GM13976 (cell line): ENCODE measurements at regions not wholly inside any gene's neighbourhood (a gene's known extent, or its start where the extent isn't known, plus 50 kb on each side); places are given as distances from the start of the nearest gene placed in this dataset.

Source experiments
- DNase-seq: peaks from one replicate; pipeline ENCODE4 v3.0.0; 2012; ENCODE audit warnings: low spot score
- in situ Hi-C: fragments of 300-500 bp; cut with MboI; formaldehyde crosslinking; loops from one replicate; pipeline ENCODE4 v1.12.0; 2022; ENCODE audit warnings: low sequenced_read_pairs, mixed read lengths, inconsistent platforms; ENCODE audit not compliant: unreplicated experiment
- TF ChIP-seq, protein P1 (sequence below): IDR thresholded peaks from 2 replicates; pipeline ENCODE4 v1.5.1; 2012; ENCODE audit warnings: borderline replicate concordance, mild to moderate bottlenecking; ENCODE audit not compliant: insufficient read depth; ENCODE audit errors: extremely low read depth, missing control alignments, control extremely low read depth

DNA sequence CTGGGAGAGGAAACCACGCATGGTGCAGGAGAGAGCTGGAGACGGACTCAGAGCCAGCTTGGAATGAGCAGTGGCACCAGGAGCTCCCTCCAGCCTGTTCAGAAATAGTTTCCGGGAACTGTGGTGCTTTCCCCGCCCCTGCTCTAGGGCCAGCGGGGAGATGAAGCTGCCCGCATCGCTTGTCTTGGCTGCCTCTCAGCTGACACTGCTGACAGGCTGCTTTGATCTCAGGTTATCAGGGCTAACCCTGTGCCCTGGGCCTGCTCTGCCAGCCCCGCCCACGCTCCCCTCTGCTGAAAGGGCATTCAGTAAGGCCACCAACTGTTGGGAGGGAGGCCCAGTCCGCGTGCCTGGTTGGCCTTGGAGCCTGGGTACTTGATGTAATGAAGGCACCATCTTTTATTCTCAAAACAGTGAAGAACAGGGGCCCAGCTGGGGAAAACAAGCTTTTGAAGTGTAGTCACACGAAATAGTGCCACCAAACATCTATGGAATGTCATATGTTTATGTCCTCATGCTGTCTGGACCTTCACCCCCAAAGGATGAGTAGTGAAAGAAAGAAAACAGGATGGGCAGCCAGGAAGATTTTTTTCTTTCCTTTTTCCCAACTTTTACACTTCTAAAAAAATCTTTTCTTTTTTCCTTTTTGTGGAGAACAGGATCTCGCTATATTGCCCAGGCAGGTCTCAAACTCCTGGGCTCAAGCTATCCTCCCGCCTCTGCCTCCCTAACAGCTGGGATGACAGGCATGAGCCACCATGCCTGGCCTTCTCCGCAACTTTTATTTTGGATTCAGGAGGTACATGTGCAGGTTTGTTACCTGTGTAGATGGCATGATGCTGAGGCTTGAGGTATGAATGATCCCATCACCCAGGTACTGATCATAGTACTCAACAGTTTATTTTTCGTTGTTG lies 115.9 kb upstream of the TBX3 start:
- in situ Hi-C loops = no loop called here
- TF ChIP-seq, protein P1, sequence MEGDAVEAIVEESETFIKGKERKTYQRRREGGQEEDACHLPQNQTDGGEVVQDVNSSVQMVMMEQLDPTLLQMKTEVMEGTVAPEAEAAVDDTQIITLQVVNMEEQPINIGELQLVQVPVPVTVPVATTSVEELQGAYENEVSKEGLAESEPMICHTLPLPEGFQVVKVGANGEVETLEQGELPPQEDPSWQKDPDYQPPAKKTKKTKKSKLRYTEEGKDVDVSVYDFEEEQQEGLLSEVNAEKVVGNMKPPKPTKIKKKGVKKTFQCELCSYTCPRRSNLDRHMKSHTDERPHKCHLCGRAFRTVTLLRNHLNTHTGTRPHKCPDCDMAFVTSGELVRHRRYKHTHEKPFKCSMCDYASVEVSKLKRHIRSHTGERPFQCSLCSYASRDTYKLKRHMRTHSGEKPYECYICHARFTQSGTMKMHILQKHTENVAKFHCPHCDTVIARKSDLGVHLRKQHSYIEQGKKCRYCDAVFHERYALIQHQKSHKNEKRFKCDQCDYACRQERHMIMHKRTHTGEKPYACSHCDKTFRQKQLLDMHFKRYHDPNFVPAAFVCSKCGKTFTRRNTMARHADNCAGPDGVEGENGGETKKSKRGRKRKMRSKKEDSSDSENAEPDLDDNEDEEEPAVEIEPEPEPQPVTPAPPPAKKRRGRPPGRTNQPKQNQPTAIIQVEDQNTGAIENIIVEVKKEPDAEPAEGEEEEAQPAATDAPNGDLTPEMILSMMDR = no peak
- DNase-seq = no peak

DNA sequence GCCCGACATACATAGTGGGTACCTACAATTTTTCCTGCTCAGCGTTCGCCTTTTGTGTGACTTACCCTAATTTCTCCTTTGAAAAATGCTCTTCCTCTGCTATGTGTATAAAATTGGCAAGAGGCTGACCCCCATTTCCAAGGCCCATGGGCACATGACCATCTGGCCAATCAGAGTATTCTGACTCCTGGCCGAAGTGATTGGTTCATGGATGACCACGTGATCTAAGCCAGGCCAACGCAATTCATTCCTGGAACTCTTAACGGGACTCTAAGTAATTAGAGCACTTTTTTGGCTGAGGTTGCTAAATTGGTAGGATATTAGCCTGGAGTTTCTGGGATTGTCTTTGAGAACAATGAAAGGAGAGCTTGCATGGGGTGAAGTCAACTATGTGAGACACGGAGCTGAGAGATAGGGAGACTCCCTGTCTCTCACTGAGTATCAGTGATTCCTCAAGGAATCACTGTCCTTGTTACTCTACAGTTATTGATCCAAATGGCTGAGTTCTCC lies 110.1 kb upstream of the TBX3 start:
- DNase-seq = no peak
- TF ChIP-seq, protein P1 = no peak
- in situ Hi-C loops = no loop called here

DNA sequence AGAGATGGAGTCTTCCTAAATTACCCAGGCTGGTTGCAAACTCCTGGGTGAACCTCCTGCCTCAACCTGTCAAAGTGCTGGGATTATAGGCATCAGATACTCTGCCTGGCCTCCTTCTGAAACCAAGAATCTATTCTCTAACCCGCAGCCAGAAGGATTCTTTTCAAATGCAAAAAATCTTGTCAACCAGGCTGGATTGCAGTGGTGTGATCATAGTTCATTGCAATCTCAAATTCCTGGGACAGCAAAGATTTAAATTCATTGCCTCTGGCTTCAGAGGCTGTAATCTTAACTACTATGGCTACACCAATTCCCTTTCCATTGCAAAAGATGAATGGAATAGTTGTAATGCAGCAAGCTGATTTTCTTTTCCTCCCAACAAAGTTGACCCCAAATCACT lies 106.3 kb upstream of the TBX3 start:
- in situ Hi-C loops = no loop called here
- TF ChIP-seq, protein P1 = no peak
- no peak for DNase-seq

DNA sequence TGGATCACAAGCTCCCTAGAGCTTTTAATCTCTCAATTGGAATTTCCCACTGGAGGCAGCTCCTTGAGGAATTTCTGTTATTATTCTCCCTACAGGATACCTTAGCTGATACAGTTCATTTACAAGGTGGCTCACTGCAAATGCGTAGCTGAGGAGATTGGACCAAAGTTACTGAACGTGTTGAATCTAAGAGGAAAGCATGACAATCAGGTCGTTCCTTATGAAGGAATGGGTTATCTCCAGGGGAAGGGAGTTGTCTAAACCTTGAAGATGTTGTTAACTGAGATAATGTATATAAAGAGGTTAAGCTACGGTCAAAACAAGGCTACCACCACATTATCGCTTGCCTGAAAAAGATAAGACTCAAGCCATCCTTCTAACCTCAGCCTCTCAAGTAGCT lies 105.8 kb upstream of the TBX3 start:
- TF ChIP-seq, protein P1 = no peak
- DNase-seq = no peak
- in situ Hi-C loops = no loop called here

DNA sequence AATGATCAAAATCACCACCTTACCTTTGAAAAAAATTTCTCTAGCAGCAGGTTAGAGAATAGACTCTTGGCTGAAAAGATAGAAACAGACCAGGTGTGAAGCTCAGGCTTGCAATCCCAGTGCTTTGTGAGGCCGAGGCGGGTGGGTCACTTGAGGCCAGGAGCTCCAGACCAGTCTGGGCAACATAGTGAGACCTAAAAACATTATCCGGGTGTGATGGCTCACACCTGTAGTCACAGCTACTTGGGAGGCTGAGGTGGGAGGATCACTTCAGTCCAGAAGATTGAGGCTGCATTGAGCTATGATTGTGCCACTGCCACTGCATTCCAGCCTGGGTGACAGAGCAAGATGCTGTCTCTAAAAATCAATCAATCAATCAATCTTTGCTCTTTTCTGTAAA lies 105.3 kb upstream of the TBX3 start:
- in situ Hi-C loops = no loop called here
- TF ChIP-seq, protein P1 = no peak
- no peak for DNase-seq

DNA sequence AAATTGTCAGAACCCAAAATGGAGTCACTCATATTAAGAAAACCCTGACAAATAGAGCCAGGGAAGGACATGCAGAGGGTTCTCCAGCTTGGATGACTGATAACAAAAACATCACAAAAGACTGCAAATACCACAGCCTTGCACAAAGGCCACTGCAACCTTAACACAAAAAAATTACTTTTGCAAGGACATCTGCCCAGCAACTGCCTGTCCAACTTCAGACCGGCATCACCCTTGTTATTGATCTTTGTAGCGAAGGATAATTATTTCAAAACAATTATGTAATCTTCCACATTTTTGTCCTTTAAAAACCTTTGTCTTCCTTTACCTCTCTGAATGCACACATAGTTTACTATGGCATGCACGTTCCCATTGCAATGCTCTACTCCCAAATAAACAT lies 100.6 kb upstream of the TBX3 start:
- TF ChIP-seq, protein P1 = no peak
- in situ Hi-C loops = no loop called here
- no peak for DNase-seq
